H1 (cell line): ENCODE measurements at regions not wholly inside any gene's neighbourhood (a gene's known extent, or its start where the extent isn't known, plus 50 kb on each side); places are given as distances from the start of the nearest gene placed in this dataset.

Experiments
- SAP30 ChIP-seq: fragments of 300-600 bp; sonication (generic); IDR thresholded peaks from 2 replicates; pipeline ENCODE4 v1.7.1; 2012; ENCODE audit warnings: low read length, moderate library complexity, mild to moderate bottlenecking, inconsistent platforms; ENCODE audit not compliant: insufficient read depth, insufficient replicate concordance

GRCh38 chr3:190239325-190239724 is 82.9 kb downstream of the CLDN1 start (continued):
- no peak for TF ChIP-seq SAP30
- TF ChIP-seq, all 59 proteins: peak for 0
